GM19455 (cell line): ENCODE measurements at regions not wholly inside any gene's neighbourhood (a gene's known extent, or its start where the extent isn't known, plus 50 kb on each side); places are given as distances from the start of the nearest gene placed in this dataset.

ENCODE experiments used
- ATAC-seq: cut with Tn5 transposase; IDR thresholded peaks from one replicate; pipeline ENCODE4 v1.9.1; 2021; ENCODE audit not compliant: unreplicated experiment

DNA sequence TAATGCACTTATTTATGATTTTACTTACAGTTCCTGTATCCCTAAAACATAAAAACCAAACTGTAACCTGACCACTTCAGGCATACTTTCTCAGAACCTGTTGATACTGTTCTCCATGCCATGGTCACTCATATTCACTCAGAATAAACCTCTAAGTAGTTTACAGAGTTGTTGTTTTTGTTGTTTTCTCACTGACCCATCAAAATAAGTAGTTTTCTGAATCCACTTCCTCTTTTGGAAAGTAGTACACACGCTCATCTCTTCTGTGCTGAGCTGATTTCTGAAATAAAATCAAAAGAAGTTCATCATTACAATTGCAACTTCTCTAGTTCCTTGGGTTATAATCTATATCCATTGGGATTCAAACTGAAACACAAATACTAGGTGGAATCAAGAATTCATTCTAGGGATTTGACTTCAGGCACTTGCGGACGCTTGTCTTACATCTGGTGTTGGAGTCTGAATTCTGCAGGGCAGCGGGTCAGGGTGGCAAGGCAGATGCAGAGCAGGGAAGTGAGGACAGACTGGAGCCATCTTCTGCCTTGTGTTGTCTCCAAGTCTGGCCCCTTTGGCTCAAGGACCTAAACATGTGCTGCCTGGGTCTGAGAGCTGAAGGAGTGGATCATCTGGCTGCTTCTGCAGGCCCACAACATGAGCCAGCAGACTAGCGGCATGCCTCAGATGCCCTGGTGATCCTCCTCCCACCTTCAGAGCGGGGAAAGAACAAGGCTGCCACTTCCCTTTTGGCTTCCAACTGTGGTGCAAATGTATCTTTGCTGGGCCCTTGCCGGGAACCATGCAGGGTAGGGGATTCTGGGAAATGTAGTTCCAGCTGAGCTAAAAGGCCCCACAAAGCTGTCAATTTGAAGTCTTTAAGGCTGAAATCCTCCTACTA, 167.9 kb upstream of the MYLIP start:
- no peak for ATAC-seq

DNA sequence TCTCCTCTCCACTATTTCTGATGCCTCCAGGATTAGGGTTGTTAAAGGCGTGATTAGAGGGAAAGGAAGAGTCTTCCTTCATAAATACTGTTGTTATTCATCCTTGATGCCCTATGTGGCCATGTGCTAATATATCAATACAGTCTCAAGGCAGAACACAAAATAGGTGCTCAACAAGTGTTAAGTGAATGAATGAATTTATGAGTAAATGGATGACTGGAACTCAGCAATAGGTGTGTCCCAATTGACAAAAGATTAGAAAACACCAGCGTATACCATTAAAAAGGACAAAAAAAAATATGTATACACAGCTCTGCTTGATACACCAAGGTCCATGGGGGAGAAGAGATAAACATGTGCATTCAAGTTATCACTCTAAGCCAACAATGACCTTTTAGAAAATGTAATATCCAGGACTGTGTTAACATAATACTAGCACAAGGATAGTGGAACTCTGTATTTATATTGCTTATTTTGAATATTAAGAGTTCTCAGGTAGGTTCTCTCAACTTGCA, 171.2 kb upstream of the MYLIP start:
- ATAC-seq, result no peak

DNA sequence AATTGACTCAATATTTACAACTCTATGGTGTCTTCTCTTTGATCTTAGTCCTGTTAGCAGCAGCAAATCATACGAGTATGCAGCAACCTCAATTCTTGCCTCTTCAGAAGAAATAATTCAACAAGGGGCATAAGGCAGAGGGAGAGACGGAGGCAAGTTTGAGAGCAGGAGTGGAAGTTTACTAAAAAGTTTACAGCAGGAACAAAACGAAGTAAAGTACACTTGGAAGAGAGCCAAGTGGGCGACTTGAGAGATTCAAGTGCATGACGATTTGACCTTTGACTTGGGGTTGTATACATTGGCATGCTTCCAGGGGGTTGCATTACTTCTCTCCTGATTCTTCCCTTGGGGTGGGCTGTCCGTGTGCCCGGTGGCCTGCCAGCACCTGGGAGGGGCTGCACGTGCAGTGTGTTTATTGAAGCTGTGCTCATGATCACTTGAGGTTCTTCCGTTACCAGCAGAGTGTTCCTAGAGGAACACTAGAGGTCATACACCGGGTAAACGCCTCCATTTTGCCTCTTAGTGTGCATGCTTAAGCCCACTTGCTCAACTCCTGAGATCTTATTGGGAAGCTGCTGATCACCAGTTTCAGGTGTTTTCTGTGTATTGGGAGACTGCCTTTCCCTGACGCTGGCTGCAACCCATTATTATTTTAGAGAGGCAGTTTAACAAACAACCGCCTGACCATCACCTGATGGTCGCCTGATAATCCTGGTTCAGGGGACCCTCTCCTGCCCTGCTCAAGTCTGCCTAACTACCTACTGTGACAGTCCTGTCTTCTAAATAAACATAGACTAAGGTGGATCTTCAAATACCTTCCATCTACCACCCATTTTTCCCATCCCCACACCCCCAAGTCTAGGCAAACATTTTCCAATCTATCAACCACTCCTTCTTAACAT, 172.4 kb upstream of the MYLIP start:
- no peak for ATAC-seq

DNA sequence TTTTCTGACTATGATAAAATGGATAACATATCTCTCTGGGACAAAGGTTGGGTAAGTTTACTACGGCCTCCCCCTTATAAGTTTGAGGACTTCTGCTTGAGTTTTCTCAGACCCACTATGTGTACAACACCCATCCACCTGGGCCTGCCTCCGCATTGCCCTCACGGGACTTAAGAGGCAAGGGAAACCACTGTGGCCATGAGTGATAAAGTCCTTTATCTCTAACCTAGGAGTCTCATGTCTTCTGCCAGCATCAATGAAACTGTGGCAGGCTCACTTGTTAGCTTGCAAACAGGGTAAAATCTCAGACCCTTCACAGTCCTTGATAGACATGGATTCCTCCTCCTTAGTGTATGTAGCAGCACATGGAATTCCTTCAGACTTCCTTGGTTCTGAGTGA, 173.4 kb upstream of the MYLIP start:
- ATAC-seq, result no peak

DNA sequence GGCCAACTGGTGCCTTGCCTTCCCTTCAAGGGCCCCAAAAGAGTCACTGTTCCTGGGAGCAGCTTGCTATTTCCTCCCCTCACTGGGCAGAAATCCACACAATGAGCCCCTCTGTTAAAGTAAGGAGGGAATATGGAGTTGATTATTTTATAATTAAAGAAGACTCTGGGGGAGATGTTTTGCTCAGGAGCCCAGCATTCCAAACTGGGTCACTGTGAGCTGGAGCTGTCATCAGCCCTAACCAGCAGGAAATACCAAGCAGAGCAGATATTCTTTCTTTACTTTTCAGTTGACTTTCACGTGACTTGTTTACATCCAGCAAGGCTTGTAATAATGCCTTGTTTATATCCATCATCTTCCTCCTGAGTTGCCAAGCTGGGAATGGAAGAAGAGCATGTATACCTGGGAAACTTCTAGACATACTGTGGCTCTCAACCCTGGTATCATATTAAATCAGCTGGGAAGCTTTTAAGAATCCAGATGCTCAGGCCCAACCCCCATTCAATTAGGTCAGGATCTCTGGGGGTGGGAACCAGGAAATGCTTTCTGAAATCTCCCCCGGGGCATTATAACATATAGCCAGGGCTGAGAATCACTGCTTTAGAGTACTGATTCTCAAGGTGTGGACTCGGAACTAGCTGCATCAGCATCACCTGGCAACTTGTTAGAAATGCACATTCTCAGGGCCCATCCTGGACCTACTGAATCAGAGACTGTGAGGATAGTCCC, 175.6 kb upstream of the MYLIP start:
- ATAC-seq, result no peak

DNA sequence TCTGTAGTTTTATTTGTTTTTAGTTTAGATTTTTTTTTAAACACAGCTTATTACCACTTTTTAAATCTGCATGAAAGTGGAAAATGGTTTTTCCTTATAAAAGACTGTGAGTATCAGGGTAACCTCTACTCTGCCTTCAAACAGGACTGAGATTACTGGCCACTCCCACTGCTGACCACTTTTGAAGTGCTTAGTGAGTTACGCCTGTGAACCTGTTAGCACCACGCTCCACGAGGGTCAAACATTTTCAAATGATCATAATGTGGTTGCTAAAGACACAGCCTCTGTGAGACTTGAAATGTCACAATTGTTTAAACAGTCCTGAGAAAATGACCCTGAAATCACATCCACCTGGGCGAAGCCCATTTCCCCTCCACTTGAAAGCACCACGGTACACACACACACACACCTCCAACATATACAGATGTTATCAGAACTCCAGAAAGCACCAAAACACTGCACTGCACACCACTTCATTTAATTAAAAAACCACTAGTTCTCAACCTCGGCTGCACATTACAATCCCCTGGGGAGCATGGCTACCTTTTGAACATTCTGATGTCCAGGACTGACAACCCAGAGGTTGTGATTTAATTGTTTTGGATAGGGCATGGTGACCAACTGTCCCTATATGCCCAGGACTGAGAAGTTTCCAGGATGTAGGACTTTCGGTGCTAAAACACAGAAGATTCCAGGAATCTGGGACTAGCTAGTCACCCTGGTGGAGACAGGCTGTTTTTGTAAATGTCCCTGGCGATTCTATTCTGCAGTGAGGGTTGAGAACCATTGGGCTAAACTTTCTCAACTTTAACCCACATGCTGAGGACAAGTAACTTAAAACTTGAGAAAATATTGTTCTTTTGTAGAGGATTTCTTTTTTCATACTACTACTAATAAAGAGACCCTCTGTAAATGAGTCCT, 176.4 kb upstream of the MYLIP start:
- no peak for ATAC-seq

DNA sequence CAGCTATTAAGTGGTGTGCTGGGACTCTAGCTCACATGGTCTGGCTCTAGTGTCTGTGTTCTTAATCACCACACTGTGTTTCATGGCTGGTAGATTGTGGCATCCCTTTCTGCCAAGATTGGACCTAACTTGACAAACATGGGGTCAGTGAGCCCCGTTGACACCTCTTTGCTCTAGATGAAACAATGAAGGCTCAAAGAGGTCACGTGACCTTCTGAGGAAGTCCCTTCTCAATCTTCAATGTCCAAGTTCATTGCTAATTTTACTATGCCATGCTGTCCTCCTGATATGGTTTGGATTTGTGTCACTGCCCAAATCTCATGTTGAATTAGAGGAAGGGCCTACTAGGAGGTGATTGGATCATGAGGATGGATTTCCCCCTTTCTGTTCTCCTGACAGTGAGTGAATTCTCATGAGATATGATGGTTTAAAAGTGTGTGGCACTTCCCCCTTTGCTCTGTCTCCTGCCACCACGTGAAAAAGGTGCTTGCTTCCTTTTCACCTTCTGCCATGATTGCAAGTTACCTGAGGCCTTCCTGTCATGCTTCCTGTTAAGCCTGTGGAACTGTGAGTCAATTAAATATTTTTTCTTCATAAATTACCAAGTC, 177.8 kb upstream of the MYLIP start:
- ATAC-seq, result no peak

DNA sequence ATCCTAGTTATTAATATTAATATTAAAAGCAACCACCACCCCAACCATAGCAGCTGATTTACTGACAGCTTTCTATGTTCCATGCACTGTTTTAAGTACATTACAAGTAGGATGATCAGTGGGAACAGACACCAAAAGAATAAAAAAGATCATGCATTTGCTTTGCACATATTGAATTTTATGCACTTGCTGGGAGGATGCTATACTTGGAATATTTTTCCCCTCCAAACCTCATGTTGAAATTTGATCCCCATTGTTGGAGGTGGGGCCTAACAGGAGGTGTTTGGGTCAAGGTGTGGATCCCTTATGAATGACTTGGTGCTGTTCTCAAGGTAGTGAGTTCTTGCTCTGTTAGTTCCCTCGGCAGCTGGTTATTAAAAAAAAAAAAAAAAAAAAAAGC, 178.9 kb upstream of the MYLIP start:
- ATAC-seq, result no peak

DNA sequence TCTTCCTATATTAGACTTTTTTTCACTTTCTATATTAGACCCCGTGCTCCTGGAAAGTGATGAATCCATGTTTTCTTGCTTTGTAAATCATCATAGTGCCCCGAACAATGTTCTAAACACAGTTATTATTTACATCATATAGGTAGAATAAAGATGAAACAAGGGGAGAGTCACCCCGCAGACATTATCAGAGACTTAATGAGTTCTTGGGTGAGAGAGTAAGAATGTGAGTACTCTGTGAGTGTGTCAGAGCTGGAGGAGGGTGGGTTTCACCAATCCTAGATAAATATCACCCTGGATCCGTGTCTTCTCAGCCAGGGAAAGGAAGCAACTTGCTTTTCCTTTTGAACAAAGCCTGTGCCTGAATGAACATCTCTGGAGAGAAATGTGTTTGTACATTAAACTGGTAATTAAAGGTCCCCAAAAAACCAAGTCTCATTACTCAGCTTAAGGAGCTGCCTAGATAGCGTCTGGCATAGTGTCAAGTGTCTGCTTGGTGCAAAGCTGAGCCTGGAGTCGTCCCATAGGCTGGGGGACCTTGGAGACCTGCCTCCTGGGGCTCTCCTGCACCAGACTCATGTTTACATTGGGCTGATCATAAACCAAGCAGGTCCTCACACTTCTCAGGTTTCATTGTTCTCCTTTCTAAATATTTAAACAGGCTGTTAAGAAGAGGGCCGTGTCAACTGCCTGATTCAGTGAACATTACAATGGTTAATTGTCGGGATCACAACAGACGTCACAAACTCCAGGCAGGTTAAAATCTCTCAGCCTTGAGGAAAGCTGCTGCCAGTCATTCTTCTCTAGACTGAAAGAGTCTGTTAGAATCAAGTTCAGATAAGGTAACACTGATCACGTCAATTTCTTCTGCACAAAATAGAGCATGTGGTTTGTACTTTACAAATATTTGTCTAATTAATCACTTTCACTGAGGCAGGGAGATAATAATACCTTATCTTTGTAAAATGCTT, 179.7 kb upstream of the MYLIP start:
- ATAC-seq, result no peak

DNA sequence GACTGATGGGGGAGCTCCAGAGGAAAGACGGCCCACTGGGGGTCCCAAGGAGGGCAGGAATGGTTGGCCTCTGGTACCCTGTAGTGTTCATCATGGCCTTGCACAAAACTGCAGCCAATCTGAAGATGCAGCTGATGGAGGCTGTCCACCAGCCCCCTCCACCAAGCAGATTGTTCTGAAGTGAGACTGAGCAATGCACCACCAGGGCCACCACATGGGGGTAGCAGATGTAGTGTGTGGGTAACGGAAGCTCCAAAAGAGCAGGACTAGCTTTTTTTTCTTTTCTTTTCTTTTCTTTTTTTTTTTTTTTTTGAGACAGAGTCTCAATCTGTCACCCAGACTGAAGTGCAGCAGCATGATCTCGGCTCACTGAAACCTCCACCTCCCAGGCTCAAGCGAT, 181.0 kb upstream of the MYLIP start:
- ATAC-seq, result no peak

DNA sequence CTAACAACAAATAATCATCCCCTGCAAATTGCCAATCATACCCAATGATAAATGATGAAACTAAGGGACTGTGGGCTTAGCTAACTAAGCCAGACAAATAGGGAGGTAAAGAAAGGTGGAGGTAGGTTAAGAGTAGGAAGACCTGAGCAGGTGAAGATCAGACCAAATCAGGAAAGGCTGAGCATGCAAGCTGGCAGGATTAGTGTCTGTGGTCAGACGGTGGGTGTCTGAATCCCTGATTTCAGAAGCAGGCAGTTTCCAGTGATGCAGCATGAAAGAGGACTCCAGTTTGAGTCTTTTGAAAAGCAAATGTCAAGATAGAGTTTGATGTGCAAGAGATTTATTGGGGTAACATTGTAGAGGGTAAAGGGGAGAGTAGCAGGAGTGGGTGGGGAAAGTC, 181.4 kb upstream of the MYLIP start:
- ATAC-seq, result no peak

DNA sequence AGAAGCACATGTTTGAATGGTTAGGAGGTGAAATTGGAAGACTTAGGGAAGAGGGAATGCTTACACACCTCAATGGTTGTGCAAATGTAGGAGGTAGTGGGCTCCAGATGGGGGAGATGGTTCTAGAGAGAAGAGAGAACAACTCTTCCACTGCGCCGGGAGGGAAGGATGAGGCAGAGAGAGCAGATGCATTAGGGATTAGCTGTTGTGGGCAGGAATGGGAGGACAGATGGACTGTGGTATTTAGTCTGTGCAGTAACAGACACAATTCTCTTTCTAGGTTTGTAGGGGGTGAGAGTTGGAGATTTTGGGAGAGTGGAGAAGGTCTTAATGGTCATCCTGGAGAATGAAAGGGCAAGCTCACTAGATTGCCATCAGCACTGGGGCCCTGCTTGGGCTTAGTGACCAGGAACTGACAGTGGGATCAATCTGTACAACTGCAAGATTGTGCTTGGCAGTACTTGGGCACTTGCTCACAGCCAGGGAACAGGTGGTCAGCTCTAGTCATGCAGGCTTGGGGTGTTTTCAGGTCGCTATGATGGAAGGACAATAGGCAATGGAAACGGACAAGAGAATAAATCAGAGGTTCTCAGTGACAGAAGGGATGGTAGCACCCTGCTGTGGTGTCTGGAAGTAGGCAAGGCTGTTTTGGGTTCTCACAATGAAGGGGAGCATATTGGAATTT, 182.0 kb upstream of the MYLIP start:
- ATAC-seq, result no peak

DNA sequence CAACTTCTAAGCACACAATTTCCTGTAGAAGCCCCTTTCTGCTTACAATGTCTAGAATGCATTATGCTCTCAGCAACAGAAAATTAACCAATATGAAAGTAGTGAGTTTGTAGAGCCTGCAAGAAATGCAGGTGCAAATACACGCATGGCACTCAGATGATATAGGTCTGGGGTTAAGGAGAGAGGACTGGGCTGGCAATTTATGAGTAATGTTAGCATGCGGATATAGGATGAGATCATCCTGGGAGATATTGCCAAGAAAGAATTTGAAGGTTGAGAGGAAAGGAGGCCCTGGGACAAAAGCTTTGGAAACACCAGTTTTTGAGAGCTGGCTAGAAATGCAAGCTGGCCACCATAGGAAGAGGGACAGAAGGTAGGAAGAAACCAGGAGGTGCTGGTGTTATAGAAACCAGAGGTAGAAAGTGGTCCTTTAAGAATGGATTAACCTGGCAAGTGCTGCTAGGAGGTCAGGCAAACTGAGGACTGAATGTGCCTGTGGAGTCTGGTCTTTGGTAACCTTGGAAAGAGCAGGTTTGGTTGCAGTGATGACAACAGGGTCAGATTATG, 183.2 kb upstream of the MYLIP start:
- ATAC-seq, result no peak

DNA sequence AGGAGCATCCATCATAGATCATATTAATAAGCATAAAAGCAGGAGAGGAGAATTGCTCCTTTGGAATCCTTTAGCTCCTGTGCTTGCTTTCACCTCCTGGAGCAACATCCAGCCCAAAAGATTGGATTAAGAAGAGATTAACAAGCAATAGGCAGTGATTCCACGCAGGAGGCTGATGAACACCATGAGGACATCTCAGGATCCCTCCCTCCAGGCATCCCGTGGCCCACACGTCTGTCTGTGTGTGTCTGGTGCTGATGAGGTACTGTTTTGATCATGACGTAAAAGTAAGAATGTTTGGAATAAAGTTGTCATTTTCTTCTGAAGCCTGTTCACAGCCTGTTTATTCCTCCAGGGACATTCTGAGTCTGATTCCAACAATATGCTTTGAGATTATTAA, 185.5 kb upstream of the MYLIP start:
- no peak for ATAC-seq

DNA sequence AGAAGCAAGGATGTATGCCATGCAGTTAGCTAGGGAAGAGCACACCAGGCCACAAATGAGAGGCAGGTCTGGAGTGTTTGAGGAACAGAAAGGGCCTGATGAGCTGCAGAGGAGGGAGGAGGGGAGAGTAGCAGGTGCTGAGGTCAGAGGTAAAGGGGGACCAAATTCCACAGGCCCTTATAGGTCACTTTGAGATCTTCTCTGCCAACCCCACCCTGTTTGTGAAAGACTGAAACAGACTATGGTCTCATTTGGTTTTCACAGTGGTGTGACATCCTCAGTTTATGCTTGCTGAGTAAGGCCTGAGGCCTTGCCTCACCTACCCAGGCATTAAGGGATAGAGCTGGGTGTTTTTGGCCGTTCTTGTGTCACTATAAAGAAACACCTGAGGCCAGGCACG, 187.7 kb upstream of the MYLIP start:
- ATAC-seq, result no peak

DNA sequence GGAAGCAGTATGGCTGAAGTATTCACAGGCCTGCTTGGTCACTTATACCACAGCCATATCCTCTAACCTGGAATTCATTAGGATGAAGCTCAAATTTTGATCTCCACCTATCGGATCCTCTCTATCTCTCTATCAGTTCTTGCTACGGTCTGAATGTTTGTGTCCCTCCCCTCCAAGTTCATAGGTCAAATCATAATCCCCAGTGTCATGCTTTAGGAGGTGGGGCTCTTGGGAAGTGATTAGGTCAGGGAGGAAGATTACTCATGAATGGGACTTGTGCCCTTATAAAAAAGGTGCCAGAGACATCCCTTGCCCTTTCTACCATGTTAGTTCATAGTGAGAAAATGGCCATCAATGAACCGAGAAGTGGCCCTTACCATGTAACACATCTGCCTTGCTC, 190.8 kb upstream of the MYLIP start:
- no peak for ATAC-seq

DNA sequence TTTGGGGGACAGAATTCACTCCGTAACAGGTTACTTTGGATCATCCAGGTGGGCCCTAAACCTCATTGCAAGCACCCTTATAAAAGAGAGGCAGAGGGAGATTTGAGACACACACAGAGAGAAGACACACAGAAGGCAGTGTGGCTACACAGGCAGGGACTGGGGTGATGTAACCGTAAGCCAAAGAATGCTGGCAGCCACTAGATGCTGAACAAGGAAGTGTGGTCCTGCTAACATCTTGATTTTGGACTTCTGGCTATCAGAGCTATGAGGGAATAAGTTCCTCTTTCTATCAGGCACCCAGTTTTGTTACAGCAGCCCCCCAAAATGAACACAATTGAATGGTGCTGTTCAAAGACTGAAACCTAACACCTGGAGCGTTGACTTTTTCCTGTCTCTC, 191.3 kb upstream of the MYLIP start:
- no peak for ATAC-seq

DNA sequence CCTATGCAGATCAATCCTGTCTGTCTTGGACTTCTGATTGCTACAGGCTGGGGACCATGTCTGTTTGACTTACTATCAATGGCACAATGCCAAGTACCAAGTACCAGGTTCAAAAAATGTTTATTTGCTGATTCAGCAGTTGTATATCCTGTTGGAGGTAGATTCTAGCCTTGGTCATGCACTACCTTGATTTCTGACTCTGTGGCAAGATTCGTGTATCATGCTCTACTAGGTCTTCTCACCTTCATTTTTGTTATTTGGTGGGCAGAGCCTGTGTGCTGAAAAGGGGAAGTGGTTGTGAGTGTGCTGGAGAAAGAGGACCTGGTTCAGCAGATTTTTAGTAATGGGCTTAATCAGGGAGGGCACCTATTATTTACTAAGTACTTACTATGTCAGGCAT, 192.4 kb upstream of the MYLIP start:
- ATAC-seq, result no peak
